Ovary (tissue), 7 donors: ENCODE measurements at regions not wholly inside any gene's neighbourhood (a gene's known extent, or its start where the extent isn't known, plus 50 kb on each side); places are given as distances from the start of the nearest gene placed in this dataset.
A peak's percentile ranks its signal among the peaks of the same experiment; 100 is the strongest.

Source experiments
- DNase-seq, 5 donors: peaks; one replicate each; pipeline ENCODE4 v3.0.0-alpha.2; 2019 to 2020
- H3K27ac ChIP-seq, 2 donors: fragments of 200-600 bp; one replicate each; pipeline versions ENCODE4 v1.5.1 to v1.8.0; 2019 to 2022
- H3K27me3 ChIP-seq: fragments of 200-600 bp; one replicate; pipeline ENCODE4 v1.8.0; 2022
- H3K36me3 ChIP-seq: fragments of 200-600 bp; sonication (generic); one replicate; pipeline ENCODE4 v1.5.1; 2019
- H3K4me1 ChIP-seq: one replicate; pipeline ENCODE4 v1.8.1; 2013; ENCODE audit warnings: mild to moderate bottlenecking, moderate library complexity; ENCODE audit not compliant: insufficient read depth
- H3K4me3 ChIP-seq: fragments of 200-600 bp; sonication (generic); one replicate; pipeline ENCODE4 v1.5.1; 2017
- H3K9me3 ChIP-seq, 2 donors: fragments of 200-600 bp in 1 of 2; sonication (generic) in 1 of 2; one replicate each; pipeline versions ENCODE4 v1.5.1 to v1.8.1; 2013 to 2019; ENCODE audit warnings: mild to moderate bottlenecking in 1 of 2, moderate library complexity in 1 of 2
- EP300 ChIP-seq: sonication (generic); formaldehyde crosslinking; IDR thresholded peaks from one replicate; pipeline ENCODE4 v1.6.1; 2017; ENCODE audit warnings: antibody characterized with exemption
- POLR2A ChIP-seq: fragments of 450-650 bp; IDR thresholded peaks from one replicate; pipeline ENCODE4 v1.6.1; 2017; ENCODE audit warnings: antibody characterized with exemption, mild to moderate bottlenecking, moderate library complexity
- WGBS, 3 donors: extraction: QIAGEN DNeasy Blood & Tissue Kit in 1 of 3; methylation state at CpG; one replicate each; pipeline versions ENCODE4 v1.1.5 to v1.1.7; 2013 to 2017; 5-methylcytosine and 5-hydroxymethylcytosine counted together
- intact Hi-C, 4 donors: fragments of 100-400 bp; cut with DNase I; formaldehyde crosslinking; loops; one replicate each; pipeline versions ENCODE4 v1.11.0 to v1.15.1; 2022 to 2023
- TF ChIP-seq, protein P1 (sequence below), 3 donors: fragments of 450-650 bp in 2 of 3; fragments of 200-600 bp in 1 of 3; IDR thresholded peaks; one replicate each; pipeline versions ENCODE4 v1.5.1 to v1.8.0; 2016 to 2022; ENCODE audit warnings: antibody characterized with exemption in 3 of 3, mild to moderate bottlenecking in 1 of 3
- donor health status: DM: no; HTN: no; CAD: no; lungs with moderate emphysema.
- donor health status: DM: no; HTN: no; CAD: no.
- donor health status: Bipolar disorder and iron deficiency.
- donor health status: DM: no; HTN: no; CAD: no.
- donor health status: DM: yes; HTN: yes; CAD: no.

GRCh38 chr7:130989101-130989795 lies 255.2 kb upstream of the KLF14 start:
- WGBS, 3 donors, result 29 to 56% (median 54%) methylated on average over 2 of the region's 2 CpGs
- intact Hi-C loops, result no loop called here
- TF ChIP-seq POLR2A (no peak), EP300 (no peak)
- TF ChIP-seq, protein P1, sequence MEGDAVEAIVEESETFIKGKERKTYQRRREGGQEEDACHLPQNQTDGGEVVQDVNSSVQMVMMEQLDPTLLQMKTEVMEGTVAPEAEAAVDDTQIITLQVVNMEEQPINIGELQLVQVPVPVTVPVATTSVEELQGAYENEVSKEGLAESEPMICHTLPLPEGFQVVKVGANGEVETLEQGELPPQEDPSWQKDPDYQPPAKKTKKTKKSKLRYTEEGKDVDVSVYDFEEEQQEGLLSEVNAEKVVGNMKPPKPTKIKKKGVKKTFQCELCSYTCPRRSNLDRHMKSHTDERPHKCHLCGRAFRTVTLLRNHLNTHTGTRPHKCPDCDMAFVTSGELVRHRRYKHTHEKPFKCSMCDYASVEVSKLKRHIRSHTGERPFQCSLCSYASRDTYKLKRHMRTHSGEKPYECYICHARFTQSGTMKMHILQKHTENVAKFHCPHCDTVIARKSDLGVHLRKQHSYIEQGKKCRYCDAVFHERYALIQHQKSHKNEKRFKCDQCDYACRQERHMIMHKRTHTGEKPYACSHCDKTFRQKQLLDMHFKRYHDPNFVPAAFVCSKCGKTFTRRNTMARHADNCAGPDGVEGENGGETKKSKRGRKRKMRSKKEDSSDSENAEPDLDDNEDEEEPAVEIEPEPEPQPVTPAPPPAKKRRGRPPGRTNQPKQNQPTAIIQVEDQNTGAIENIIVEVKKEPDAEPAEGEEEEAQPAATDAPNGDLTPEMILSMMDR (IDR thresholded peaks at IDR 0.05), result no peak
- H3K27ac ChIP-seq, result peak overlapping the region; percentile 4 to 24
- H3K4me3 ChIP-seq, result no peak overlapping the region
- H3K4me1 ChIP-seq, result peaks cover 35% of the 10 kb centered on the region
- no peaks in the 10 kb centered on the region for H3K9me3 ChIP-seq
- no peaks in the 10 kb centered on the region for H3K36me3 ChIP-seq
- no peaks in the 10 kb centered on the region for H3K27me3 ChIP-seq
- no peak for DNase-seq

DNA sequence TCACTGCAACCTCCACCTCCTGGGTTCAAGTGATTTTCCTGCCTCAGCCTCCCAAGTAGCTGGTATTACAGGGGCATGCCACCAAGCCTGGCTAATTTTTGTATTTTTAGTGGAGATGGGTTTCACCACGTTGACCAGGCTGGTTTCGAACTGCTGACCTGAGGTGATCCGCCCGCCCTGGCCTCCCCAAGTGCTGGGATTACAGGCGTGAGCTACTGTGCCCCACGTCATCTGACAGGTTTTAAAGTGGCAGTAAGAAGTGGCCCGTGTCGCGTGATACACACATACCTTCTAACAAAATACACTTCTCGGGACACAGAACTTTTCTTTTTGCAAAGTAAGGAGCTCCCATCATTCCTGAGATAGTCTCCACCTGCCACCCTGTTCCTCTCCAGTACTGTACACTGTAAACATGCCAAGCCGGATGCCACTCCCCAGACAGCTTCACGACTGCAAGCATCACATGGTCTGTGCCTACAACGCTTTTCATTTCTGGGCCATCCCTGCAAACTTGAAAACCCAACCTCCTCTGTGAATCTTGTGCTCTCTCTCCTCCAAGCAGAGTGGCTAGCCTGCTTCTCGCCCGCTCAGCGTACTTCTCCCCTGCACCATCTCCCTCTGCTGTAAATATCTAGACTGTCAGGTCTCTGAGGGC lies 256.3 kb upstream of the KLF14 start:
- H3K4me1 ChIP-seq, result peaks cover 33% of the 10 kb centered on the region
- H3K27me3 ChIP-seq, result no peaks in the 10 kb centered on the region
- no peaks in the 10 kb centered on the region for H3K36me3 ChIP-seq
- intact Hi-C loops, result no loop called here
- H3K9me3 ChIP-seq, result no peaks in the 10 kb centered on the region
- H3K4me3 ChIP-seq, result no peak overlapping the region
- TF ChIP-seq, protein P1 (IDR thresholded peaks at IDR 0.05), result no peak
- TF ChIP-seq POLR2A (no peak), EP300 (no peak)
- no peak overlapping the region for H3K27ac ChIP-seq
- WGBS, 3 donors, result 72 to 75% (median 75%) methylated on average over 16 of the region's 16 CpGs
- no peak for DNase-seq

GRCh38 chr7:130993671-130994365 lies 259.8 kb upstream of the KLF14 start:
- WGBS, 3 donors, result 78 to 84% (median 80%) methylated on average over 11 of the region's 11 CpGs
- no peak for DNase-seq
- H3K4me3 ChIP-seq, result no peak overlapping the region
- TF ChIP-seq EP300, result no peak
- TF ChIP-seq, protein P1 (IDR thresholded peaks at IDR 0.05), result no peak
- TF ChIP-seq POLR2A, result no peak
- intact Hi-C loops, result no loop called here
- H3K27me3 ChIP-seq, result no peaks in the 10 kb centered on the region
- no peaks in the 10 kb centered on the region for H3K9me3 ChIP-seq
- no peaks in the 10 kb centered on the region for H3K36me3 ChIP-seq
- H3K4me1 ChIP-seq, result peaks cover 34% of the 10 kb centered on the region
- H3K27ac ChIP-seq, result peak overlapping the region; percentile 58 to 65

- intact Hi-C loops, result no loop called here
- Histone ChIP-seq H3K27me3 (no peaks in the 10 kb centered on the region), H3K36me3 (no peaks in the 10 kb centered on the region), H3K4me1 (peaks cover 40% of the 10 kb centered on the region), H3K9me3 (no peaks in the 10 kb centered on the region), H3K4me3 (no peak overlapping the region), H3K27ac (peak overlapping the region; percentile 58 to 65)
- peak; percentile 63 to 83 (median 73) for DNase-seq
- WGBS, 3 donors, result 9 to 12% (median 10%) methylated on average over 13 of the region's 13 CpGs
- TF ChIP-seq POLR2A (no peak), EP300 (no peak)
- TF ChIP-seq, protein P1 (IDR thresholded peaks at IDR 0.05), result no peak
These were observed 260.5 kb upstream of the KLF14 start for GRCh38 chr7:130994378-130995115.
